GM23338 (cell line): ENCODE measurements at regions not wholly inside any gene's neighbourhood (a gene's known extent, or its start where the extent isn't known, plus 50 kb on each side); places are given as distances from the start of the nearest gene placed in this dataset.

Experiments used
- ATAC-seq: fragments of 200-7000 bp; cut with Tn5 transposase; 3 replicates; pipeline ENCODE4 v1.9.1; 2020
- DNase-seq: peaks from one replicate; pipeline ENCODE4 v3.0.0-alpha.2; 2015; ENCODE audit warnings: low spot score
- H2AFZ ChIP-seq: fragments of 200-600 bp; sonication (generic); 2 replicates; pipeline ENCODE4 v1.8.0; 2016; ENCODE audit warnings: antibody characterized with exemption, mild to moderate bottlenecking, moderate library complexity
- H3F3A ChIP-seq: fragments of 200-600 bp; sonication (generic); replicated peaks from 2 replicates; pipeline ENCODE4 v1.8.0; 2017; ENCODE audit warnings: antibody characterized with exemption, mixed run types, low read depth
- H3K27ac ChIP-seq: fragments of 200-600 bp; sonication (generic); 2 replicates; pipeline ENCODE4 v1.6.1; 2016; ENCODE audit warnings: low read depth
- H3K27me3 ChIP-seq: fragments of 200-600 bp; sonication (generic); 2 replicates; pipeline ENCODE4 v1.8.0; 2016; ENCODE audit warnings: mild to moderate bottlenecking, mixed run types, moderate library complexity; ENCODE audit not compliant: insufficient read depth
- H3K36me3 ChIP-seq: fragments of 200-600 bp; sonication (generic); 2 replicates; pipeline ENCODE4 v1.8.0; 2016; ENCODE audit warnings: mild to moderate bottlenecking; ENCODE audit not compliant: insufficient read depth
- H3K4me1 ChIP-seq: fragments of 200-600 bp; sonication (generic); 2 replicates; pipeline ENCODE4 v1.8.0; 2016; ENCODE audit warnings: mild to moderate bottlenecking, moderate library complexity; ENCODE audit not compliant: insufficient read depth
- H3K4me2 ChIP-seq: fragments of 200-600 bp; sonication (generic); 2 replicates; pipeline ENCODE4 v1.7.1; 2017; ENCODE audit warnings: mixed run types
- H3K4me3 ChIP-seq: fragments of 200-600 bp; sonication (generic); 2 replicates; pipeline ENCODE4 v1.6.1; 2016; ENCODE audit warnings: mixed run types
- H3K79me2 ChIP-seq: fragments of 200-600 bp; sonication (generic); replicated peaks from 2 replicates; pipeline ENCODE4 v1.8.0; 2017; ENCODE audit warnings: mild to moderate bottlenecking; ENCODE audit not compliant: insufficient read depth
- H3K9me2 ChIP-seq: fragments of 200-600 bp; sonication (generic); 2 replicates; pipeline ENCODE4 v1.8.0; 2017; ENCODE audit not compliant: insufficient read depth
- H4K20me1 ChIP-seq: fragments of 200-600 bp; sonication (generic); replicated peaks from 2 replicates; pipeline ENCODE4 v1.8.0; 2017; ENCODE audit warnings: mild to moderate bottlenecking; ENCODE audit not compliant: insufficient read depth
- H3K27ac Mint-ChIP-seq: 2 replicates; pipeline ENCODE4 v1.8.0; 2020; ENCODE audit warnings: inconsistent platforms, mild to moderate bottlenecking, moderate library complexity, mixed read lengths
- H3K27me3 Mint-ChIP-seq: 3 replicates; pipeline ENCODE4 v1.8.0; 2022; ENCODE audit warnings: low read depth, mild to moderate bottlenecking, moderate library complexity, mixed read lengths, inconsistent platforms; ENCODE audit not compliant: insufficient read depth, poor library complexity
- H3K36me3 Mint-ChIP-seq: 3 replicates; pipeline ENCODE4 v1.8.0; 2021; ENCODE audit warnings: low read depth, mild to moderate bottlenecking, inconsistent platforms, moderate library complexity, mixed read lengths
- H3K4me1 Mint-ChIP-seq: 3 replicates; pipeline ENCODE4 v1.8.0; 2020; ENCODE audit warnings: mild to moderate bottlenecking, inconsistent platforms, mixed read lengths
- H3K4me3 Mint-ChIP-seq: 3 replicates; pipeline ENCODE4 v1.8.0; 2021; ENCODE audit warnings: moderate library complexity, mild to moderate bottlenecking, inconsistent platforms, mixed read lengths
- H3K9me3 Mint-ChIP-seq: 3 replicates; pipeline ENCODE4 v1.8.0; 2020; ENCODE audit warnings: moderate library complexity, mild to moderate bottlenecking, inconsistent platforms, mixed read lengths
- CREB1 ChIP-seq: fragments of 250-450 bp; sonication (Bioruptor Pico); IDR thresholded peaks from 2 replicates; pipeline ENCODE4 v1.5.0; 2020; ENCODE audit warnings: low read depth, mild to moderate bottlenecking, moderate library complexity
- EZH2 ChIP-seq: fragments of 200-600 bp; sonication (generic); IDR thresholded peaks from one replicate; pipeline ENCODE4 v1.8.0; 2017; ENCODE audit warnings: antibody characterized with exemption, mild to moderate bottlenecking, low read depth; ENCODE audit not compliant: unreplicated experiment
- EZH2phosphoT487 ChIP-seq: fragments of 200-600 bp; sonication (generic); IDR thresholded peaks from one replicate; pipeline ENCODE4 v1.8.1; 2018; ENCODE audit warnings: antibody characterized with exemption; ENCODE audit not compliant: unreplicated experiment
- JUNB ChIP-seq: IDR thresholded peaks from one replicate; pipeline ENCODE4 v1.6.1; 2016; ENCODE audit warnings: antibody characterized with exemption; ENCODE audit not compliant: unreplicated experiment
- NANOG ChIP-seq: IDR thresholded peaks from 2 replicates; pipeline ENCODE4 v1.6.1; 2016; ENCODE audit warnings: antibody characterized with exemption, borderline replicate concordance
- POLR2AphosphoS5 ChIP-seq: IDR thresholded peaks from 2 replicates; pipeline ENCODE4 v1.6.1; 2016; ENCODE audit warnings: antibody characterized with exemption, low read depth
- STAT1 ChIP-seq: IDR thresholded peaks from one replicate; pipeline ENCODE4 v1.6.1; 2016; ENCODE audit warnings: antibody characterized with exemption; ENCODE audit not compliant: unreplicated experiment
- ZNF331 ChIP-seq: fragments of 250-450 bp; sonication (Bioruptor Pico); IDR thresholded peaks from 2 replicates; pipeline ENCODE4 v1.5.0; 2020; ENCODE audit warnings: low read depth, mild to moderate bottlenecking, moderate library complexity
- TF ChIP-seq, protein P1 (sequence below): fragments of 250-450 bp; sonication (Bioruptor Pico); IDR thresholded peaks from 2 replicates; pipeline ENCODE4 v1.5.0; 2020; ENCODE audit warnings: mild to moderate bottlenecking, moderate library complexity
- TF ChIP-seq, protein P2 (sequence below): IDR thresholded peaks from 2 replicates; pipeline ENCODE4 v1.6.1; 2016; ENCODE audit warnings: antibody characterized with exemption
- TF ChIP-seq, protein P3 (sequence below), 2 experiments: fragments of 200-600 bp in 1 of 2; sonication (generic) in 1 of 2; conservative IDR thresholded peaks; 2 replicates each; pipeline versions ENCODE4 v1.5.1 to v1.6.1; 2016 to 2017; ENCODE audit warnings: antibody characterized with exemption in 2 of 2, low read depth in 2 of 2, mild to moderate bottlenecking in 2 of 2, moderate library complexity in 1 of 2
- TF ChIP-seq, protein P4 (sequence below): IDR thresholded peaks from one replicate; pipeline ENCODE4 v1.6.1; 2018; ENCODE audit warnings: antibody characterized with exemption; ENCODE audit not compliant: unreplicated experiment

DNA sequence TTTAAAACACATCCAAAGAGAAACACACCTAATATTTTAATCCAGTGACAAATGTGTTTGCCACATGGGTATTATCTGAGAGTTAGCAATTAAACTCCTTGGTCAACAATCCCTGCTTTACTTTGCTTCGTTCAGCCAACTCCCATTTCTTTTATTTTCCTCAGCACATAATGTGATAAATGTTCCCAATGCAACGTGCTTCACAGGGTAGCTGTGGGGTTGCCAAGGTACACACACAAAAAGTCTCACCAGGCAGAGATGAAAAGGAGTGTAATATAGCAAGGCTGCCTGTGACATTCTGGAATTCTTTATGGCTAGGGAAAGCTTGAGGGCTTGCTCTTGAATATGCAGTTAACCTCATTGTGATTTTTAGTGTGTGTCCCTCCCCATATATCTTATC is 208.0 kb upstream of the DIO2 start:
- ATAC-seq, result no peak
- no peak overlapping the region for H3K4me3 ChIP-seq
- TF ChIP-seq EZH2 (no peak), EZH2phosphoT487 (no peak), NANOG (no peak), JUNB (no peak), ZNF331 (CRISPR knock-in tag) (no peak), CREB1 (no peak), POLR2AphosphoS5 (no peak), STAT1 (no peak)
- TF ChIP-seq, protein P1, sequence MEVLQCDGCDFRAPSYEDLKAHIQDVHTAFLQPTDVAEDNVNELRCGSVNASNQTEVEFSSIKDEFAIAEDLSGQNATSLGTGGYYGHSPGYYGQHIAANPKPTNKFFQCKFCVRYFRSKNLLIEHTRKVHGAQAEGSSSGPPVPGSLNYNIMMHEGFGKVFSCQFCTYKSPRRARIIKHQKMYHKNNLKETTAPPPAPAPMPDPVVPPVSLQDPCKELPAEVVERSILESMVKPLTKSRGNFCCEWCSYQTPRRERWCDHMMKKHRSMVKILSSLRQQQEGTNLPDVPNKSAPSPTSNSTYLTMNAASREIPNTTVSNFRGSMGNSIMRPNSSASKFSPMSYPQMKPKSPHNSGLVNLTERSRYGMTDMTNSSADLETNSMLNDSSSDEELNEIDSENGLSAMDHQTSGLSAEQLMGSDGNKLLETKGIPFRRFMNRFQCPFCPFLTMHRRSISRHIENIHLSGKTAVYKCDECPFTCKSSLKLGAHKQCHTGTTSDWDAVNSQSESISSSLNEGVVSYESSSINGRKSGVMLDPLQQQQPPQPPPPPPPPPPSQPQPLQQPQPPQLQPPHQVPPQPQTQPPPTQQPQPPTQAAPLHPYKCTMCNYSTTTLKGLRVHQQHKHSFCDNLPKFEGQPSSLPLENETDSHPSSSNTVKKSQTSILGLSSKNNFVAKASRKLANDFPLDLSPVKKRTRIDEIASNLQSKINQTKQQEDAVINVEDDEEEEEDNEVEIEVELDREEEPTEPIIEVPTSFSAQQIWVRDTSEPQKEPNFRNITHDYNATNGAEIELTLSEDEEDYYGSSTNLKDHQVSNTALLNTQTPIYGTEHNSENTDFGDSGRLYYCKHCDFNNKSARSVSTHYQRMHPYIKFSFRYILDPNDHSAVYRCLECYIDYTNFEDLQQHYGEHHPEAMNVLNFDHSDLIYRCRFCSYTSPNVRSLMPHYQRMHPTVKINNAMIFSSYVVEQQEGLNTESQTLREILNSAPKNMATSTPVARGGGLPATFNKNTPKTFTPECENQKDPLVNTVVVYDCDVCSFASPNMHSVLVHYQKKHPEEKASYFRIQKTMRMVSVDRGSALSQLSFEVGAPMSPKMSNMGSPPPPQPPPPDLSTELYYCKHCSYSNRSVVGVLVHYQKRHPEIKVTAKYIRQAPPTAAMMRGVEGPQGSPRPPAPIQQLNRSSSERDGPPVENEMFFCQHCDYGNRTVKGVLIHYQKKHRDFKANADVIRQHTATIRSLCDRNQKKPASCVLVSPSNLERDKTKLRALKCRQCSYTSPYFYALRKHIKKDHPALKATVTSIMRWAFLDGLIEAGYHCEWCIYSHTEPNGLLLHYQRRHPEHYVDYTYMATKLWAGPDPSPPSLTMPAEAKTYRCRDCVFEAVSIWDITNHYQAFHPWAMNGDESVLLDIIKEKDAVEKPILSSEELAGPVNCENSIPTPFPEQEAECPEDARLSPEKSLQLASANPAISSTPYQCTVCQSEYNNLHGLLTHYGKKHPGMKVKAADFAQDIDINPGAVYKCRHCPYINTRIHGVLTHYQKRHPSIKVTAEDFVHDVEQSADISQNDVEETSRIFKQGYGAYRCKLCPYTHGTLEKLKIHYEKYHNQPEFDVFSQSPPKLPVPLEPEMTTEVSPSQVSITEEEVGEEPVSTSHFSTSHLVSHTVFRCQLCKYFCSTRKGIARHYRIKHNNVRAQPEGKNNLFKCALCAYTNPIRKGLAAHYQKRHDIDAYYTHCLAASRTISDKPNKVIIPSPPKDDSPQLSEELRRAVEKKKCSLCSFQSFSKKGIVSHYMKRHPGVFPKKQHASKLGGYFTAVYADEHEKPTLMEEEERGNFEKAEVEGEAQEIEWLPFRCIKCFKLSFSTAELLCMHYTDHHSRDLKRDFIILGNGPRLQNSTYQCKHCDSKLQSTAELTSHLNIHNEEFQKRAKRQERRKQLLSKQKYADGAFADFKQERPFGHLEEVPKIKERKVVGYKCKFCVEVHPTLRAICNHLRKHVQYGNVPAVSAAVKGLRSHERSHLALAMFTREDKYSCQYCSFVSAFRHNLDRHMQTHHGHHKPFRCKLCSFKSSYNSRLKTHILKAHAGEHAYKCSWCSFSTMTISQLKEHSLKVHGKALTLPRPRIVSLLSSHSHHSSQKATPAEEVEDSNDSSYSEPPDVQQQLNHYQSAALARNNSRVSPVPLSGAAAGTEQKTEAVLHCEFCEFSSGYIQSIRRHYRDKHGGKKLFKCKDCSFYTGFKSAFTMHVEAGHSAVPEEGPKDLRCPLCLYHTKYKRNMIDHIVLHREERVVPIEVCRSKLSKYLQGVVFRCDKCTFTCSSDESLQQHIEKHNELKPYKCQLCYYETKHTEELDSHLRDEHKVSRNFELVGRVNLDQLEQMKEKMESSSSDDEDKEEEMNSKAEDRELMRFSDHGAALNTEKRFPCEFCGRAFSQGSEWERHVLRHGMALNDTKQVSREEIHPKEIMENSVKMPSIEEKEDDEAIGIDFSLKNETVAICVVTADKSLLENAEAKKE (CRISPR knock-in tag), result no peak
- TF ChIP-seq, protein P2, sequence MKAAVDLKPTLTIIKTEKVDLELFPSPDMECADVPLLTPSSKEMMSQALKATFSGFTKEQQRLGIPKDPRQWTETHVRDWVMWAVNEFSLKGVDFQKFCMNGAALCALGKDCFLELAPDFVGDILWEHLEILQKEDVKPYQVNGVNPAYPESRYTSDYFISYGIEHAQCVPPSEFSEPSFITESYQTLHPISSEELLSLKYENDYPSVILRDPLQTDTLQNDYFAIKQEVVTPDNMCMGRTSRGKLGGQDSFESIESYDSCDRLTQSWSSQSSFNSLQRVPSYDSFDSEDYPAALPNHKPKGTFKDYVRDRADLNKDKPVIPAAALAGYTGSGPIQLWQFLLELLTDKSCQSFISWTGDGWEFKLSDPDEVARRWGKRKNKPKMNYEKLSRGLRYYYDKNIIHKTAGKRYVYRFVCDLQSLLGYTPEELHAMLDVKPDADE, result no peak
- TF ChIP-seq, protein P3, sequence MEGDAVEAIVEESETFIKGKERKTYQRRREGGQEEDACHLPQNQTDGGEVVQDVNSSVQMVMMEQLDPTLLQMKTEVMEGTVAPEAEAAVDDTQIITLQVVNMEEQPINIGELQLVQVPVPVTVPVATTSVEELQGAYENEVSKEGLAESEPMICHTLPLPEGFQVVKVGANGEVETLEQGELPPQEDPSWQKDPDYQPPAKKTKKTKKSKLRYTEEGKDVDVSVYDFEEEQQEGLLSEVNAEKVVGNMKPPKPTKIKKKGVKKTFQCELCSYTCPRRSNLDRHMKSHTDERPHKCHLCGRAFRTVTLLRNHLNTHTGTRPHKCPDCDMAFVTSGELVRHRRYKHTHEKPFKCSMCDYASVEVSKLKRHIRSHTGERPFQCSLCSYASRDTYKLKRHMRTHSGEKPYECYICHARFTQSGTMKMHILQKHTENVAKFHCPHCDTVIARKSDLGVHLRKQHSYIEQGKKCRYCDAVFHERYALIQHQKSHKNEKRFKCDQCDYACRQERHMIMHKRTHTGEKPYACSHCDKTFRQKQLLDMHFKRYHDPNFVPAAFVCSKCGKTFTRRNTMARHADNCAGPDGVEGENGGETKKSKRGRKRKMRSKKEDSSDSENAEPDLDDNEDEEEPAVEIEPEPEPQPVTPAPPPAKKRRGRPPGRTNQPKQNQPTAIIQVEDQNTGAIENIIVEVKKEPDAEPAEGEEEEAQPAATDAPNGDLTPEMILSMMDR (conservative IDR thresholded peaks at IDR 0.05; ENCODE audit: low read depth in 2 of 2), result no peak
- TF ChIP-seq, protein P4, sequence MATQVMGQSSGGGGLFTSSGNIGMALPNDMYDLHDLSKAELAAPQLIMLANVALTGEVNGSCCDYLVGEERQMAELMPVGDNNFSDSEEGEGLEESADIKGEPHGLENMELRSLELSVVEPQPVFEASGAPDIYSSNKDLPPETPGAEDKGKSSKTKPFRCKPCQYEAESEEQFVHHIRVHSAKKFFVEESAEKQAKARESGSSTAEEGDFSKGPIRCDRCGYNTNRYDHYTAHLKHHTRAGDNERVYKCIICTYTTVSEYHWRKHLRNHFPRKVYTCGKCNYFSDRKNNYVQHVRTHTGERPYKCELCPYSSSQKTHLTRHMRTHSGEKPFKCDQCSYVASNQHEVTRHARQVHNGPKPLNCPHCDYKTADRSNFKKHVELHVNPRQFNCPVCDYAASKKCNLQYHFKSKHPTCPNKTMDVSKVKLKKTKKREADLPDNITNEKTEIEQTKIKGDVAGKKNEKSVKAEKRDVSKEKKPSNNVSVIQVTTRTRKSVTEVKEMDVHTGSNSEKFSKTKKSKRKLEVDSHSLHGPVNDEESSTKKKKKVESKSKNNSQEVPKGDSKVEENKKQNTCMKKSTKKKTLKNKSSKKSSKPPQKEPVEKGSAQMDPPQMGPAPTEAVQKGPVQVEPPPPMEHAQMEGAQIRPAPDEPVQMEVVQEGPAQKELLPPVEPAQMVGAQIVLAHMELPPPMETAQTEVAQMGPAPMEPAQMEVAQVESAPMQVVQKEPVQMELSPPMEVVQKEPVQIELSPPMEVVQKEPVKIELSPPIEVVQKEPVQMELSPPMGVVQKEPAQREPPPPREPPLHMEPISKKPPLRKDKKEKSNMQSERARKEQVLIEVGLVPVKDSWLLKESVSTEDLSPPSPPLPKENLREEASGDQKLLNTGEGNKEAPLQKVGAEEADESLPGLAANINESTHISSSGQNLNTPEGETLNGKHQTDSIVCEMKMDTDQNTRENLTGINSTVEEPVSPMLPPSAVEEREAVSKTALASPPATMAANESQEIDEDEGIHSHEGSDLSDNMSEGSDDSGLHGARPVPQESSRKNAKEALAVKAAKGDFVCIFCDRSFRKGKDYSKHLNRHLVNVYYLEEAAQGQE, result no peak

More for the DNA sequence above, 208.0 kb upstream of the DIO2 start:
- Histone ChIP-seq H3K4me1 (no peaks in the 10 kb centered on the region), H3K9me2 (no peaks in the 10 kb centered on the region), H3K4me2 (no peak overlapping the region), H2AFZ (no peak overlapping the region), H3K79me2 (no peaks in the 10 kb centered on the region), H3K27me3 (no peaks in the 10 kb centered on the region), H3K27ac (no peak overlapping the region), H4K20me1 (no peaks in the 10 kb centered on the region), H3K36me3 (no peaks in the 10 kb centered on the region), H3F3A (no peaks in the 10 kb centered on the region)
- H3K27ac Mint-ChIP-seq, result no peak overlapping the region
- DNase-seq, result no peak
- H3K9me3 Mint-ChIP-seq, result no peaks in the 10 kb centered on the region
- H3K36me3 Mint-ChIP-seq, result no peaks in the 10 kb centered on the region
- no peaks in the 10 kb centered on the region for H3K4me1 Mint-ChIP-seq
- H3K27me3 Mint-ChIP-seq, result no peaks in the 10 kb centered on the region
- H3K4me3 Mint-ChIP-seq, result no peak overlapping the region
